Adrenal gland (tissue), 9 donors: ENCODE measurements at regions not wholly inside any gene's neighbourhood (a gene's known extent, or its start where the extent isn't known, plus 50 kb on each side); places are given as distances from the start of the nearest gene placed in this dataset.
A peak's percentile ranks its signal among the peaks of the same experiment; 100 is the strongest.

ENCODE experiments used
- DNase-seq, 7 donors: peaks; one replicate each; pipeline ENCODE4 v3.0.0-alpha.2; 2019 to 2020
- H3K27ac ChIP-seq, 5 donors: fragments of 200-600 bp; sonication (generic) in 4 of 5; 1 replicate in 3 of 5; 2 replicates in 2 of 5; pipeline versions ENCODE4 v1.5.1 to v1.8.0; 2016 to 2020; ENCODE audit warnings: mild to moderate bottlenecking in 1 of 5
- H3K27me3 ChIP-seq: fragments of 200-600 bp; 2 replicates; pipeline ENCODE4 v1.8.0; 2021
- H3K36me3 ChIP-seq, 2 donors: fragments of 200-600 bp; replicated peaks in 1 of 2; 1 replicate in 1 of 2; 2 replicates in 1 of 2; pipeline versions ENCODE4 v1.5.1 to v1.8.0; 2018 to 2022
- H3K4me1 ChIP-seq, 2 donors: fragments of 200-600 bp; replicated peaks in 1 of 2; 1 replicate in 1 of 2; 2 replicates in 1 of 2; pipeline versions ENCODE4 v1.5.1 to v1.8.0; 2018 to 2021
- H3K4me3 ChIP-seq, 4 donors: fragments of 200-600 bp; sonication (generic) in 3 of 4; one replicate each; pipeline ENCODE4 v1.5.1; 2016 to 2018
- H3K9me3 ChIP-seq, 3 donors: fragments of 200-600 bp; sonication (generic) in 1 of 3; replicated peaks in 1 of 3; 1 replicate in 2 of 3; 2 replicates in 1 of 3; pipeline versions ENCODE4 v1.5.1 to v1.8.0; 2016 to 2021
- CTCF ChIP-seq, 6 experiments: fragments of 450-650 bp in 4 of 6; fragments of 200-600 bp in 2 of 6; sonication (generic) in 1 of 6; IDR thresholded peaks; 1 replicate in 5 of 6; 2 replicates in 1 of 6; pipeline versions ENCODE4 v1.5.1 to v1.8.0; 2016 to 2021; ENCODE audit warnings: antibody characterized with exemption in 6 of 6, mild to moderate bottlenecking in 2 of 6, moderate library complexity in 1 of 6
- POLR2A ChIP-seq, 2 donors: fragments of 450-650 bp; IDR thresholded peaks; one replicate each; pipeline ENCODE4 v1.6.1; 2017; ENCODE audit warnings: antibody characterized with exemption in 2 of 2, mild to moderate bottlenecking in 2 of 2, moderate library complexity in 1 of 2
- WGBS, 4 donors: extraction: QIAGEN DNeasy Blood & Tissue Kit in 2 of 4; methylation state at CpG; one replicate each; pipeline versions ENCODE4 v1.1.5 to v1.1.7; 2013 to 2017; 5-methylcytosine and 5-hydroxymethylcytosine counted together
- intact Hi-C, 2 donors: fragments of 100-400 bp; cut with DNase I; formaldehyde crosslinking; loops; one replicate each; pipeline versions ENCODE4 v1.14.1 to v1.15.0; 2022 to 2023
- donor health status: healthy with polysubstance abuse.
- donor health status: Bipolar disorder and iron deficiency.
- donor health status: DM: yes; HTN: yes; CAD: no.
- donor health status: DM: no; HTN: no; CAD: no.
- donor health status: DM: no; HTN: no; CAD: no.

DNA sequence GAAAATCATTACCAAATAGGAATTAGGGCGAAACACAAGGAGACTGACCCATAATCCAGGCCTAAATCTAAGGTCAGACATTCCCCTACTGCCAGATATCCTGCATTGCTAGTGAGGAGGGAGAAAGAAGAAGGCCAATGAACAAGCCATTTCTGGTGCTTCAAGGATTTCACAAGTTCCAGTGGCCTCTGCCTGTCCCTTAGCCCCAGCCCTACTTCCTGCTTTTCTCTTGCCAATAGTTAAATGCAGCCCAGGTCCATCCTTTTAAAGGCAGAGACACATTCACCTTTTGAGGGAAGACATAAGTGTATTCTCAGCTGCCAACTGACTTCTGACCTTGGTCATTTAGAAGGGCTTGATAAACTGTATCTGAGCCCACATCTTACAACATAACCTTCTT lies 135.8 kb downstream of the ZNF621 start:
- Histone ChIP-seq H3K27me3 (no peaks in the 10 kb centered on the region), H3K9me3 (no peaks in the 10 kb centered on the region), H3K36me3 (no peaks in the 10 kb centered on the region), H3K4me3 (no peak overlapping the region), H3K27ac (no peak overlapping the region), H3K4me1 (no peaks in the 10 kb centered on the region)
- intact Hi-C loops: no loop called here
- WGBS, 4 donors: 84 to 94% (median 88%) methylated on average over 1 of the region's 1 CpG
- TF ChIP-seq CTCF (IDR thresholded peaks at IDR 0.05): no peak
- no peak for TF ChIP-seq POLR2A (IDR thresholded peaks at IDR 0.05)
- DNase-seq: peak in 1 of 7 donors; percentile 7

DNA sequence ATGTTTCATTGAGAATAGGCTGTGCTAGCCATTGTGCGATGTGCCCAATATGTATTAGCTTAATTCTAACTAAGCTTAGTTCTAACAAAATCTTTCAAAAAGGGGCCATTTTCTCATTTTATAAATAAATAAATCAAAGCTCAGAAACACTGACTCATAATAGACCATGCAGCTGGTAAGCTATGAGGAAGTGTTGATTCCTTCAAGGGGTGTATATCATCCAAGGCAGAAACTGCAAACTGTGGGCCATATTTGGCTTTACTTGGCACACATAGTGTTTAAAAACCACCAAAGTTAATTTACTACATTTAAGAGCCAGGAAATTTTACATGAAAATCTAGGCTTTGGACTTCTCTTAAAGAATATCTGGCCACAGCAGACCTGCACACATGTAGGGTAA lies 136.5 kb downstream of the ZNF621 start:
- Histone ChIP-seq H3K4me3 (no peak overlapping the region), H3K9me3 (no peaks in the 10 kb centered on the region), H3K4me1 (no peaks in the 10 kb centered on the region), H3K36me3 (no peaks in the 10 kb centered on the region), H3K27ac (no peak overlapping the region), H3K27me3 (no peaks in the 10 kb centered on the region)
- intact Hi-C loops: no loop called here
- TF ChIP-seq POLR2A (IDR thresholded peaks at IDR 0.05) (no peak), CTCF (IDR thresholded peaks at IDR 0.05) (no peak)
- WGBS, 4 donors: 96 to 100% (median 97%) methylated on average over 1 of the region's 1 CpG
- no peak for DNase-seq

- Histone ChIP-seq H3K36me3 (no peaks in the 10 kb centered on the region), H3K4me3 (no peak overlapping the region), H3K27me3 (no peaks in the 10 kb centered on the region), H3K4me1 (no peaks in the 10 kb centered on the region), H3K27ac (no peak overlapping the region), H3K9me3 (no peaks in the 10 kb centered on the region)
- WGBS, 4 donors: 70 to 74% (median 71%) methylated on average over 6 of the region's 6 CpGs
- intact Hi-C loops: no loop called here
- no peak for DNase-seq
- no peak for TF ChIP-seq CTCF (IDR thresholded peaks at IDR 0.05)
- no peak for TF ChIP-seq POLR2A (IDR thresholded peaks at IDR 0.05)
Observed at GRCh38 chr3:40663280-40663679, 138.5 kb downstream of the ZNF621 start.

GRCh38 chr3:40669176-40669575 lies 144.4 kb downstream of the ZNF621 start:
- H3K27ac ChIP-seq: no peak overlapping the region
- no peak for DNase-seq
- intact Hi-C loops: no loop called here
- H3K4me3 ChIP-seq: no peak overlapping the region
- H3K4me1 ChIP-seq: no peaks in the 10 kb centered on the region
- H3K27me3 ChIP-seq: no peaks in the 10 kb centered on the region
- 82 to 87% (median 86%) methylated on average over 5 of the region's 5 CpGs for WGBS, 4 donors
- TF ChIP-seq CTCF (IDR thresholded peaks at IDR 0.05): no peak
- TF ChIP-seq POLR2A (IDR thresholded peaks at IDR 0.05): no peak
- H3K36me3 ChIP-seq: no peaks in the 10 kb centered on the region
- H3K9me3 ChIP-seq: no peaks in the 10 kb centered on the region
